ENCODE measurements at regions not wholly inside any gene's neighbourhood (a gene's known extent, or its start where the extent isn't known, plus 50 kb on each side); places are given as distances from the start of the nearest gene placed in this dataset.

- Mint-ChIP-seq H3K27me3 (ENCODE audit: low read depth in 3 of 3) (peaks cover 0 to 1% (median 1%) of the 10 kb centered on the region in 3 donors), H3K9me3 (peaks cover 20 to 40% (median 37%) of the 10 kb centered on the region in 7 donors), H3K4me1 (peaks cover 18% of the 10 kb centered on the region), H3K36me3 (no peaks in the 10 kb centered on the region), H3K4me3 (no peak overlapping the region), H3K27ac (no peak overlapping the region)
- Histone ChIP-seq H2AFZ (ENCODE audit: insufficient read depth, low read depth, low read length, poor library complexity, severe bottlenecking) (no peak overlapping the region), H3K36me3 (replicated peaks in 1 of 2; ENCODE audit: control insufficient read depth in 1 of 2, insufficient read depth in 2 of 2, low read length in 2 of 2) (no peaks in the 10 kb centered on the region), H3K79me2 (ENCODE audit: insufficient read depth, low read length) (no peaks in the 10 kb centered on the region), H3K4me2 (replicated peaks; ENCODE audit: extremely low read depth, low read length, poor library complexity, severe bottlenecking) (no peak overlapping the region), H3K4me3 (replicated peaks in 1 of 3; ENCODE audit: low read depth in 2 of 3, low read length in 3 of 3) (no peak overlapping the region), H3K4me1 (ENCODE audit: control insufficient read depth in 1 of 2, insufficient read depth in 2 of 2, low read length in 2 of 2) (peaks cover 0 to 16% of the 10 kb centered on the region in 2 donors), H3K9ac (ENCODE audit: insufficient read depth, low read length, poor library complexity, severe bottlenecking) (no peak overlapping the region), H3K27ac (ENCODE audit: low read depth in 1 of 2, low read length in 2 of 2) (no peak overlapping the region), H3K9me3 (replicated peaks in 1 of 2; ENCODE audit: control insufficient read depth in 1 of 2, insufficient read depth in 1 of 2, low read length in 2 of 2) (peaks cover 22 to 33% of the 10 kb centered on the region in 2 donors), H4K20me1 (ENCODE audit: insufficient read depth, low read length) (no peaks in the 10 kb centered on the region), H3K27me3 (ENCODE audit: control insufficient read depth in 2 of 2, insufficient read depth in 2 of 2, low read length in 2 of 2) (no peaks in the 10 kb centered on the region)
- no peak for DNase-seq
- no CpG with 5 or more reads among the region's 1 CpG for WGBS (ENCODE audit: insufficient coverage)
- intact Hi-C loops (cut with micrococcal nuclease): no loop called here
- TF ChIP-seq, protein P1, sequence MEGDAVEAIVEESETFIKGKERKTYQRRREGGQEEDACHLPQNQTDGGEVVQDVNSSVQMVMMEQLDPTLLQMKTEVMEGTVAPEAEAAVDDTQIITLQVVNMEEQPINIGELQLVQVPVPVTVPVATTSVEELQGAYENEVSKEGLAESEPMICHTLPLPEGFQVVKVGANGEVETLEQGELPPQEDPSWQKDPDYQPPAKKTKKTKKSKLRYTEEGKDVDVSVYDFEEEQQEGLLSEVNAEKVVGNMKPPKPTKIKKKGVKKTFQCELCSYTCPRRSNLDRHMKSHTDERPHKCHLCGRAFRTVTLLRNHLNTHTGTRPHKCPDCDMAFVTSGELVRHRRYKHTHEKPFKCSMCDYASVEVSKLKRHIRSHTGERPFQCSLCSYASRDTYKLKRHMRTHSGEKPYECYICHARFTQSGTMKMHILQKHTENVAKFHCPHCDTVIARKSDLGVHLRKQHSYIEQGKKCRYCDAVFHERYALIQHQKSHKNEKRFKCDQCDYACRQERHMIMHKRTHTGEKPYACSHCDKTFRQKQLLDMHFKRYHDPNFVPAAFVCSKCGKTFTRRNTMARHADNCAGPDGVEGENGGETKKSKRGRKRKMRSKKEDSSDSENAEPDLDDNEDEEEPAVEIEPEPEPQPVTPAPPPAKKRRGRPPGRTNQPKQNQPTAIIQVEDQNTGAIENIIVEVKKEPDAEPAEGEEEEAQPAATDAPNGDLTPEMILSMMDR (IDR thresholded peaks at IDR 0.05): no peak
These were observed 156.4 kb downstream of the COPS8 start for GRCh38 chr2:237242091-237242536.

DNA sequence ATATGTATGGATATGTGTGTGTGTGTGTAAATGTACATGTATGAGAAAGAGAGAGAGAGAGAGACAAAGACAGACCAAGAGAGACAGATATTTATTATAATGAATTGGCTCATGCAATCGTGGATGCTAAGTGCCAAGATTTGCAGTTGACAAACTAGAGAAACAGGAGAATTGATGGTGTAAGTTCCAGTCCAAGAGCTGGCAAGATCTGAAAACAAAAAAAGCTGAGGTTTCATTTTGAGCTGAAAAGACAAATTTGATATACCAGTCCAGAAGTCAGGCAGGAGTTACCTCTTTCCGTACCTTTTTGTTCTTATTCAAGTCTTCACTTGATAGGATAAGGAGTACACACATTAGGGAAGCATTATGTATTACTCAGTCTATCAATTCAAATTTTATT is 157.8 kb downstream of the COPS8 start:
- Histone ChIP-seq H3K4me1 (ENCODE audit: control insufficient read depth in 1 of 2, insufficient read depth in 2 of 2, low read length in 2 of 2) (peaks cover 0 to 16% of the 10 kb centered on the region in 2 donors), H3K9me3 (replicated peaks in 1 of 2; ENCODE audit: control insufficient read depth in 1 of 2, insufficient read depth in 1 of 2, low read length in 2 of 2) (peaks cover 22 to 33% of the 10 kb centered on the region in 2 donors), H3K4me3 (replicated peaks in 1 of 3; ENCODE audit: low read depth in 2 of 3, low read length in 3 of 3) (no peak overlapping the region), H3K9ac (ENCODE audit: insufficient read depth, low read length, poor library complexity, severe bottlenecking) (no peak overlapping the region), H3K36me3 (replicated peaks in 1 of 2; ENCODE audit: control insufficient read depth in 1 of 2, insufficient read depth in 2 of 2, low read length in 2 of 2) (no peaks in the 10 kb centered on the region), H3K79me2 (ENCODE audit: insufficient read depth, low read length) (no peaks in the 10 kb centered on the region), H2AFZ (ENCODE audit: insufficient read depth, low read depth, low read length, poor library complexity, severe bottlenecking) (no peak overlapping the region), H3K4me2 (replicated peaks; ENCODE audit: extremely low read depth, low read length, poor library complexity, severe bottlenecking) (no peak overlapping the region), H4K20me1 (ENCODE audit: insufficient read depth, low read length) (no peaks in the 10 kb centered on the region), H3K27ac (ENCODE audit: low read depth in 1 of 2, low read length in 2 of 2) (no peak overlapping the region), H3K27me3 (ENCODE audit: control insufficient read depth in 2 of 2, insufficient read depth in 2 of 2, low read length in 2 of 2) (no peaks in the 10 kb centered on the region)
- H3K27me3 Mint-ChIP-seq (ENCODE audit: low read depth in 3 of 3): no peaks in the 10 kb centered on the region
- peaks cover 20 to 34% (median 32%) of the 10 kb centered on the region in 7 donors for H3K9me3 Mint-ChIP-seq
- H3K36me3 Mint-ChIP-seq: no peaks in the 10 kb centered on the region
- H3K4me1 Mint-ChIP-seq: peaks cover 18% of the 10 kb centered on the region
- H3K27ac Mint-ChIP-seq: no peak overlapping the region
- TF ChIP-seq, protein P1 (IDR thresholded peaks at IDR 0.05): no peak
- H3K4me3 Mint-ChIP-seq: no peak overlapping the region
- DNase-seq: no peak
- whole genome bisulfite sequencing (ENCODE audit: insufficient coverage): 88% methylated on average over 1 of the region's 2 CpGs
- intact Hi-C loops (cut with micrococcal nuclease): no loop called here
